Activated T-helper 1 cell treated with anti-CD3 and anti-CD28 coated beads, Interleukin-12 subunit alpha, Interleukin-12 subunit beta, Interleukin-2, Interleukin-4 antibody, amounts not matched to agents 30 ng/mL and 10 ng/mL and 1 ng/mL, durations not matched to agents 14 hours and 24 hours and 36 hours (primary cell): ENCODE measurements at regions not wholly inside any gene's neighbourhood (a gene's known extent, or its start where the extent isn't known, plus 50 kb on each side); places are given as distances from the start of the nearest gene placed in this dataset.

Experiments
- DNase-seq: peaks from one replicate; pipeline ENCODE4 v3.0.0; 2021; ENCODE audit warnings: low spot score
- H3K27ac Mint-ChIP-seq: one replicate; pipeline ENCODE4 v1.8.0; 2021; ENCODE audit warnings: mild to moderate bottlenecking, mixed read lengths
- H3K27me3 Mint-ChIP-seq: one replicate; pipeline ENCODE4 v1.8.0; 2022; ENCODE audit warnings: mild to moderate bottlenecking, moderate library complexity, mixed read lengths; ENCODE audit not compliant: insufficient read depth
- H3K36me3 Mint-ChIP-seq: one replicate; pipeline ENCODE4 v1.8.0; 2021; ENCODE audit warnings: low read depth, mixed read lengths
- H3K4me1 Mint-ChIP-seq: one replicate; pipeline ENCODE4 v1.8.0; 2021; ENCODE audit warnings: low read depth, mixed read lengths
- H3K4me3 Mint-ChIP-seq: one replicate; pipeline ENCODE4 v1.8.0; 2021; ENCODE audit warnings: mild to moderate bottlenecking, moderate library complexity, mixed read lengths
- H3K9me3 Mint-ChIP-seq: one replicate; pipeline ENCODE4 v1.8.0; 2021; ENCODE audit warnings: mixed read lengths
- intact Hi-C: fragments of 100-400 bp; cut with micrococcal nuclease; formaldehyde crosslinking; loops from one replicate; pipeline ENCODE4 v1.15.1; 2024

- H3K4me1 Mint-ChIP-seq = no peaks in the 10 kb centered on the region
- no peaks in the 10 kb centered on the region for H3K9me3 Mint-ChIP-seq
- no peak for DNase-seq
- no peak overlapping the region for H3K4me3 Mint-ChIP-seq
- no peaks in the 10 kb centered on the region for H3K27me3 Mint-ChIP-seq
- intact Hi-C loops = no loop called here
- H3K36me3 Mint-ChIP-seq = no peaks in the 10 kb centered on the region
- no peak overlapping the region for H3K27ac Mint-ChIP-seq
Measured at GRCh38 chr5:167608390-167609272, 682.8 kb upstream of the WWC1 start.

DNA sequence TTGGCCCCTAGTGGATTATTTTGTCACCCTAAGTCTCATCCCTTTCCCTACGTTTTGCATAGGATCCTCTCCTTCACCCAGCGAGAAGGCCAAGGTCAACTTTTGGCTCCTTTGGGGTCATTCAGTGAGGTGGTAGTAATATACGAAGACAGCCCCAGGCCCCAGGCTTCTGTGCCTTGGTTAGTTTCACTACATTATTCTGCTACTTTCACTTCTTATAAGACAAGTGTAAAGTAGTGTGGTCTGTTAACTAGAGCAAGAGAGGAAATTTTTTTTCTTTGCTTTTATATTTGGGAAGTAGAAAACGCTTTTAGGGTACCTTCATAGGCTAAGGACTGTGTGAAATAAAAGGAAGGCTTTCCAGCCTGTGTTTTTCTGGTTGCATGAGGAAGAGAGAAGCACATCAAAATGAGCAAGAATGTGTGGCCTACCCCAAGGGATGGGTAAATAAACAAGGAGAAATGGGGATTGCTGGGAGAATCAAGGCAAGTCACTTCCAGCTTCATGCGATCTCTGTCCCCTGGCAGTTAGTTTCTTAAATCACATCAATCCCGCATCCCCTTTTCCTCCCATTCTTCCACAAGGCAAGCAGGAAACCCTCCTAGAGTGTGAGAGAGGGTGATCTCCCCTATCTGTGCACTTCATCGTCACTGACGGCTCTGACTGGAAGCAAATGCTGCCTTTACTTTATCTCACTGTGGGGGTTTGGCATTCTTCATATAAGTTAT is 677.0 kb upstream of the WWC1 start:
- no peak for DNase-seq
- no peaks in the 10 kb centered on the region for H3K4me1 Mint-ChIP-seq
- no peaks in the 10 kb centered on the region for H3K27me3 Mint-ChIP-seq
- H3K4me3 Mint-ChIP-seq = no peak overlapping the region
- H3K36me3 Mint-ChIP-seq = no peaks in the 10 kb centered on the region
- intact Hi-C loops = no loop called here
- no peak overlapping the region for H3K27ac Mint-ChIP-seq
- no peaks in the 10 kb centered on the region for H3K9me3 Mint-ChIP-seq

GRCh38 chr5:167616043-167616890 is 675.2 kb upstream of the WWC1 start:
- H3K4me3 Mint-ChIP-seq = no peak overlapping the region
- no peaks in the 10 kb centered on the region for H3K27me3 Mint-ChIP-seq
- no peak overlapping the region for H3K27ac Mint-ChIP-seq
- DNase-seq = no peak
- H3K9me3 Mint-ChIP-seq = no peaks in the 10 kb centered on the region
- no peaks in the 10 kb centered on the region for H3K36me3 Mint-ChIP-seq
- intact Hi-C loops = no loop called here
- H3K4me1 Mint-ChIP-seq = no peaks in the 10 kb centered on the region

GRCh38 chr5:167623354-167623753 is 668.1 kb upstream of the WWC1 start:
- Mint-ChIP-seq H3K27ac (no peak overlapping the region), H3K27me3 (no peaks in the 10 kb centered on the region), H3K36me3 (no peaks in the 10 kb centered on the region), H3K9me3 (peaks cover 4% of the 10 kb centered on the region), H3K4me1 (no peaks in the 10 kb centered on the region), H3K4me3 (no peak overlapping the region)
- intact Hi-C loops = no loop called here
- DNase-seq = no peak

GRCh38 chr5:167624053-167624452 is 667.4 kb upstream of the WWC1 start:
- no peaks in the 10 kb centered on the region for H3K27me3 Mint-ChIP-seq
- peaks cover 4% of the 10 kb centered on the region for H3K9me3 Mint-ChIP-seq
- no peaks in the 10 kb centered on the region for H3K36me3 Mint-ChIP-seq
- intact Hi-C loops = no loop called here
- no peak overlapping the region for H3K4me3 Mint-ChIP-seq
- no peaks in the 10 kb centered on the region for H3K4me1 Mint-ChIP-seq
- DNase-seq = no peak
- H3K27ac Mint-ChIP-seq = no peak overlapping the region

DNA sequence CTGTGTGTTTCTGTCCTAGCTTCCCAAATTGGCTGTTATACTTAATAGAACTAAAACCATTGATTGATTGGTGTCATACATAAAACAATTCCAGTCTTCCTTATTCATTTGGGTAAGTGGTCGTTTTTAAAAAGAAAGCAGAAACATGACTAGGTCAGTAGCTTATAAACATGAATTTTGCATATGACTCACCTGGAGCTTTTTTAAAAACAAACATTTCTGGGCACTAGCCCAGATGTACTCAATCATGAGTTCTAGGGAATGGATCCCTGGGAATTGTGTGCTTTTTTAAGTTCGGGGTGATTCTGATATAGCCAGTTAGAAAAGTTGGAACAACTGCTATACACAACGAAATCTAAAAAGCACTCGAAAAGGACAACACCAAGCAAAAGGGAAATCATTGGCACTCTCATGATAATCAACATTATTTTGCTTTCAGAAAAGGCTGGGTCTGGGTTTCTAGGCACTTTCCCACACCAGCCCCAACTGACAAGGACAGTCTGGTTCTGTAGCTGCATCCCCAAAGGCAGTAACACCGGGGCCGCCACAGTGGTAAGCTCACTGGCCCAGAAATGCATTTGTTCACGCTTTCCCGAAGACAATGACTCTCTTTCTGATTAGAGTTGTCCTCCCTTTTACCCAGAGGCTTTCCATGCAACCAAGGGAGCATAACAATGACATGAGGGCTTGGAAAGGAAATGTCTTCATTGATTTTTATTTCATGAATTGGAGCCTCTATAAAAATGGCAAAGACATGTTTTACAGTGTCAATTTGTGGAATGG is 664.9 kb upstream of the WWC1 start:
- H3K27me3 Mint-ChIP-seq = no peaks in the 10 kb centered on the region
- intact Hi-C loops = no loop called here
- H3K9me3 Mint-ChIP-seq = peaks cover 4% of the 10 kb centered on the region
- H3K4me3 Mint-ChIP-seq = no peak overlapping the region
- no peaks in the 10 kb centered on the region for H3K36me3 Mint-ChIP-seq
- no peak overlapping the region for H3K27ac Mint-ChIP-seq
- H3K4me1 Mint-ChIP-seq = no peaks in the 10 kb centered on the region
- no peak for DNase-seq

GRCh38 chr5:167629634-167630033 is 661.8 kb upstream of the WWC1 start:
- Mint-ChIP-seq H3K4me1 (no peaks in the 10 kb centered on the region), H3K9me3 (no peaks in the 10 kb centered on the region), H3K4me3 (no peak overlapping the region), H3K36me3 (no peaks in the 10 kb centered on the region), H3K27ac (no peak overlapping the region), H3K27me3 (no peaks in the 10 kb centered on the region)
- DNase-seq = no peak
- intact Hi-C loops = no loop called here

GRCh38 chr5:167631191-167631590 is 660.3 kb upstream of the WWC1 start:
- H3K9me3 Mint-ChIP-seq = no peaks in the 10 kb centered on the region
- H3K4me1 Mint-ChIP-seq = no peaks in the 10 kb centered on the region
- no peak overlapping the region for H3K27ac Mint-ChIP-seq
- no peak overlapping the region for H3K4me3 Mint-ChIP-seq
- H3K36me3 Mint-ChIP-seq = no peaks in the 10 kb centered on the region
- no peak for DNase-seq
- H3K27me3 Mint-ChIP-seq = no peaks in the 10 kb centered on the region
- intact Hi-C loops = no loop called here

GRCh38 chr5:167633114-167633513 is 658.3 kb upstream of the WWC1 start:
- intact Hi-C loops = no loop called here
- no peak overlapping the region for H3K27ac Mint-ChIP-seq
- no peaks in the 10 kb centered on the region for H3K9me3 Mint-ChIP-seq
- H3K27me3 Mint-ChIP-seq = no peaks in the 10 kb centered on the region
- H3K4me1 Mint-ChIP-seq = no peaks in the 10 kb centered on the region
- no peak overlapping the region for H3K4me3 Mint-ChIP-seq
- H3K36me3 Mint-ChIP-seq = no peaks in the 10 kb centered on the region
- DNase-seq = no peak

GRCh38 chr5:167633931-167634341 is 657.5 kb upstream of the WWC1 start:
- Mint-ChIP-seq H3K4me3 (no peak overlapping the region), H3K27me3 (no peaks in the 10 kb centered on the region), H3K27ac (no peak overlapping the region), H3K36me3 (no peaks in the 10 kb centered on the region), H3K9me3 (no peaks in the 10 kb centered on the region), H3K4me1 (no peaks in the 10 kb centered on the region)
- DNase-seq = no peak
- intact Hi-C loops = no loop called here

DNA sequence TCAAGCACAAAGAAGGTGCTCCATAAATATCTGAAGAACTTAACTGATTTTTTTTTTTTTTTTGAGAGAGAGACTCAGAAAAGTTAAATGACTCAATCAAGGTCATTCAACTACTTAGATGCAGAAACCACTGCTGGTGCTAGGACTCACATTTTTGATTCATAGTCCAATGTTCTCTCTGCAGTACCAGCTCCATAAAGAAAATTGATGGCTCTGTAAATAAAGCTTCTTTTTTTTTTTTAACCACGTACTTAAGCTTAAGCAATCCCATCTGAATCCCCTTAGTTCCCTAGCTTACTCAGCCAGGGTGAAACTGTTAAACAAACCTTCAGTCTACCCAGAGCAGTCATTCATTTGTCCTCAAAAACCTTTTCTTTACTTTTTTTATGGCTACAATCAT is 657.0 kb upstream of the WWC1 start:
- H3K9me3 Mint-ChIP-seq = no peaks in the 10 kb centered on the region
- no peak overlapping the region for H3K27ac Mint-ChIP-seq
- intact Hi-C loops = no loop called here
- no peak overlapping the region for H3K4me3 Mint-ChIP-seq
- no peak for DNase-seq
- H3K4me1 Mint-ChIP-seq = no peaks in the 10 kb centered on the region
- H3K36me3 Mint-ChIP-seq = no peaks in the 10 kb centered on the region
- no peaks in the 10 kb centered on the region for H3K27me3 Mint-ChIP-seq

- intact Hi-C loops = no loop called here
- H3K4me1 Mint-ChIP-seq = no peaks in the 10 kb centered on the region
- H3K27ac Mint-ChIP-seq = no peak overlapping the region
- no peaks in the 10 kb centered on the region for H3K27me3 Mint-ChIP-seq
- no peak overlapping the region for H3K4me3 Mint-ChIP-seq
- H3K36me3 Mint-ChIP-seq = no peaks in the 10 kb centered on the region
- no peak for DNase-seq
- H3K9me3 Mint-ChIP-seq = no peaks in the 10 kb centered on the region
Measured at GRCh38 chr5:167638816-167639215, 652.6 kb upstream of the WWC1 start.
